Breast epithelium (tissue), 3 donors: ENCODE measurements at regions not wholly inside any gene's neighbourhood (a gene's known extent, or its start where the extent isn't known, plus 50 kb on each side); places are given as distances from the start of the nearest gene placed in this dataset.

Experiments
- CTCF ChIP-seq, 3 donors: fragments of 450-650 bp; IDR thresholded peaks; one replicate each; pipeline ENCODE4 v1.5.1; 2016 to 2017; ENCODE audit warnings: antibody characterized with exemption in 3 of 3, mild to moderate bottlenecking in 3 of 3, moderate library complexity in 3 of 3
- POLR2A ChIP-seq: fragments of 450-650 bp; IDR thresholded peaks from one replicate; pipeline ENCODE4 v1.6.1; 2016; ENCODE audit warnings: antibody characterized with exemption, mild to moderate bottlenecking, moderate library complexity
- POLR2AphosphoS5 ChIP-seq, 3 donors: sonication (generic); formaldehyde crosslinking; IDR thresholded peaks; one replicate each; pipeline ENCODE4 v1.6.1; 2017; ENCODE audit warnings: antibody characterized with exemption in 3 of 3

GRCh38 chr13:53165261-53165660, 136.6 kb downstream of the OLFM4 start:
- TF ChIP-seq CTCF (IDR thresholded peaks at IDR 0.05) (no peak), POLR2A (no peak), POLR2AphosphoS5 (IDR thresholded peaks at IDR 0.05) (no peak)
